ENCODE measurements at regions not wholly inside any gene's neighbourhood (a gene's known extent, or its start where the extent isn't known, plus 50 kb on each side); places are given as distances from the start of the nearest gene placed in this dataset.

DNA sequence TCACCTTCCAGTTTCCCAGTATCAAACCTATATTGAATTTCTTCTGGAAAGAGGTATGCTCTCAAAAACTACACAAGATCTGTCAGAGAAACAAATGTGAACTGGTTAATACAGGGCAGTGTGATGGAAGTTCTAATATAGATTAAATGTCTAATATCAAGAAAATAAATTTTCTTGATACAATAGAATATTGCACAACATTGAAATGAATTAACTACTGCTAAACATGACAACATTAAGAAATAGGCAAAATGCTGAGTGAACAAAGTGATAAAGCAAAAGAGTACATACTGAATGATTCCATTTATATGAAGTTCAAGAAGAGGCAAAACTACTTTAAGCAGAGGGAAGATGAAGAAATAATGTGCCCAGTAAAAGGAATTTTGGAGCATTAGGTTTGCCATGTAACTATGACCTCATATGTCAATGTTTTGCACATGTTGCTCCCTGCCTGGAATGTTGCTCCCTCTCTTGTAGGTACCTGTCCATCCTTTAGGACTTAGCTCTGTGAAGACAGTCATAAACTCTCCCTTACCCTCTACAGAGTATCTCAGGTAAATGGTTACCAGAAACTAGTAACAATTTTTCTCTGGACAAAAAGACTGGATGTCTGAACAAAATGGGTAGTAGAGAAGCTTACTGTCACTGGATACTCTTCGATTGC lies 339.0 kb downstream of the RAD51AP2 start:
- no peak overlapping the region for H3K4me3 ChIP-seq (ENCODE audit: low read depth in 1 of 2, low read length in 2 of 2)
- 93 to 94% methylated on average over 1 of the region's 1 CpG for WGBS, 2 donors
- H3K4me1 ChIP-seq (ENCODE audit: control insufficient read depth in 2 of 2, insufficient read depth in 2 of 2, low read length in 1 of 2): no peaks in the 10 kb centered on the region
- no peaks in the 10 kb centered on the region for H3K9me3 ChIP-seq (ENCODE audit: control insufficient read depth in 2 of 2, insufficient read depth in 1 of 2, low read depth in 1 of 2, low read length in 1 of 2)
- H3K27me3 ChIP-seq (ENCODE audit: control insufficient read depth in 1 of 2, insufficient read depth in 2 of 2, low read length in 2 of 2): no peaks in the 10 kb centered on the region
- no peak overlapping the region for H3K27ac ChIP-seq (ENCODE audit: low read depth in 2 of 2, low read length in 1 of 2)
- no peaks in the 10 kb centered on the region for H3K36me3 ChIP-seq (ENCODE audit: control insufficient read depth in 2 of 2, insufficient read depth in 2 of 2, low read length in 1 of 2)

DNA sequence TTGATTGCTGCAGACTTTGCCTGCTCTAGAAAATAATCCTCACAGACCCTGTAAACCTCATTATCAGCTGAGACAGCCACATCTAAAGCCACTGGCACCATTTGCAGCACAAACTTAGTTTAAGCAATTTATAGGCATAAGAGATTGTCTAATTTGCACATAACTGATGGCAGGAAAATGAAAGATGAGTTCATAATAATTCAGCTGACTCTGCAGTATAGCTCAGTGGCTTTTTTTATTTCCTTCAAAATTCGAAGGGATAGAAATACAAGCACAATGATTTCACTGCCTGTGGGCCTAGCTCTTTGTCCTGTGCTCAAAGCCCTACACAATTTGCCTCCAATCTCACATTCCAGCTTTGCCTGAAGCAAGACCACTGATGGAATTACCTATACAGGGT lies 341.2 kb downstream of the RAD51AP2 start:
- Histone ChIP-seq H3K4me3 (ENCODE audit: low read depth in 1 of 2, low read length in 2 of 2) (no peak overlapping the region), H3K36me3 (ENCODE audit: control insufficient read depth in 2 of 2, insufficient read depth in 2 of 2, low read length in 1 of 2) (no peaks in the 10 kb centered on the region), H3K9me3 (ENCODE audit: control insufficient read depth in 2 of 2, insufficient read depth in 1 of 2, low read depth in 1 of 2, low read length in 1 of 2) (no peaks in the 10 kb centered on the region), H3K27me3 (ENCODE audit: control insufficient read depth in 1 of 2, insufficient read depth in 2 of 2, low read length in 2 of 2) (no peaks in the 10 kb centered on the region), H3K27ac (ENCODE audit: low read depth in 2 of 2, low read length in 1 of 2) (no peak overlapping the region), H3K4me1 (ENCODE audit: control insufficient read depth in 2 of 2, insufficient read depth in 2 of 2, low read length in 1 of 2) (no peaks in the 10 kb centered on the region)
- WGBS, 2 donors: 34% methylated on average over 1 of the region's 1 CpG

DNA sequence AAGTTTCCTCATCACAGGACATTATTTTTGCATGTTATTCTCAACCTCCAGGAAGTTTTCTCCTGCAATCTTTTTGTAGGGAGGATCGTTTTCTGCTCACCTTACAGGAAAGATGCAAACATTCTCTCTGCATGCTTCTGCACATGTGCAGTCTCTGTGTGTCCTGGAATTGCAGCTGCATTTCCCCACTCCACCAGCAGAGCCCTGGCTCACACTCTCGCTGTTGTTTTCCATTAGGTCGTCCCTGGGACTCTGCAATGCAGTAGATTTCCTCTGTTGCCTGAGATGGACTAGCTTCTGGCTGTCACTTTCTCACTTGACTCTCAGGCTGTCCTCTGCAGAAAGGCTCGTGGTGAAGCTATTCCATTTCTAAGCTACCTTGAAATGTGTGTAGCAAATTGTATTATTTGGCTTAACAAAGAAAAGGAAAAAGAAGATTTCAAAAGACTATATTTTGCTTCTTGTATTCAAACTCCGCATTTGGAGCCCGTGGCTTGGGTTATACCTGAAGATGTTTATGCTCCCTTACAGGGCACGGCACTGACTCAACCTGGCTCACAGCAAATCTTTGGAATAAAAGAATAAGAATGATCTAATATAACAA lies 346.7 kb downstream of the RAD51AP2 start:
- Histone ChIP-seq H3K27me3 (ENCODE audit: control insufficient read depth in 1 of 2, insufficient read depth in 2 of 2, low read length in 2 of 2) (no peaks in the 10 kb centered on the region), H3K4me1 (ENCODE audit: control insufficient read depth in 2 of 2, insufficient read depth in 2 of 2, low read length in 1 of 2) (no peaks in the 10 kb centered on the region), H3K4me3 (ENCODE audit: low read depth in 1 of 2, low read length in 2 of 2) (no peak overlapping the region), H3K27ac (ENCODE audit: low read depth in 2 of 2, low read length in 1 of 2) (no peak overlapping the region), H3K9me3 (ENCODE audit: control insufficient read depth in 2 of 2, insufficient read depth in 1 of 2, low read depth in 1 of 2, low read length in 1 of 2) (no peaks in the 10 kb centered on the region), H3K36me3 (ENCODE audit: control insufficient read depth in 2 of 2, insufficient read depth in 2 of 2, low read length in 1 of 2) (no peaks in the 10 kb centered on the region)
- 41 to 45% methylated on average over 7 of the region's 7 CpGs for WGBS, 2 donors

DNA sequence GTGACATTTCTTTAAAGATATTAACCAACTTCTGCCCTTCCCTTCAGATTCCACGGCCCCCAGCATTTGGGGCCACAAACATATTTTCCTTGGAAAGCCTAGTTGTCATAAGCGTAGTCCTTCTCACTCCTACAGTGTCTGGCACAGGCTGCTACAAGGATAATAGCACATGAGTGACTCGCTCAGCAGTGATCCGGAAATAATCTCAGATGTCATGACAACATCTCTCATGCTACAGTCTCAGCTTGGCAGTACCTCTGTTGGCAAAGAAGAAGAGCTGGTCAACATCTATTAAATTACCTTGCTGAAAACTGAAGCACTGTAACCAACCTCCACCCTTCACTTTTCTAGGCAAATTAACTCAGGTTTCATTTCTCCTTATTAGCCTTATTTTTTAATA lies 351.7 kb downstream of the RAD51AP2 start:
- Histone ChIP-seq H3K4me1 (ENCODE audit: control insufficient read depth in 2 of 2, insufficient read depth in 2 of 2, low read length in 1 of 2) (no peaks in the 10 kb centered on the region), H3K9me3 (ENCODE audit: control insufficient read depth in 2 of 2, insufficient read depth in 1 of 2, low read depth in 1 of 2, low read length in 1 of 2) (no peaks in the 10 kb centered on the region), H3K27ac (ENCODE audit: low read depth in 2 of 2, low read length in 1 of 2) (no peak overlapping the region), H3K36me3 (ENCODE audit: control insufficient read depth in 2 of 2, insufficient read depth in 2 of 2, low read length in 1 of 2) (no peaks in the 10 kb centered on the region), H3K27me3 (ENCODE audit: control insufficient read depth in 1 of 2, insufficient read depth in 2 of 2, low read length in 2 of 2) (no peaks in the 10 kb centered on the region), H3K4me3 (ENCODE audit: low read depth in 1 of 2, low read length in 2 of 2) (no peak overlapping the region)
- 60 to 62% methylated on average over 4 of the region's 4 CpGs for WGBS, 2 donors

DNA sequence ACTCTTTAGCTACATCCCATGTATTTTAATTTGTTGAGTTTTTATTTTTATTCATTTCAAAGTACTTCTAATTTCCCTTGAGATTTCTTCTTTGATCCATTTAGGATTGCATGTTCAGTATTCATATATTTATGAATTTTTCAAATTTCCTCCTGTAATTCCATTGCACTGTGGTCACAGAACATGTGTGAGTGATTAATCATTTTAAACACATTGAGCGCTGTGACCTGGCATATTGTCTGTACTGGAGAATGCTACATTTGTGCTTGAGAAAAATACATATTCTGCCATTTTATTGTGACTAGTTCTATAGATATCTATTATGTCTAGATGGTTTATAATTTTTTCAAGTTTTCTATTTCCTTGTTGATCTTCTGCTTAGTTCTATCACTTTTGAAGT lies 353.7 kb downstream of the RAD51AP2 start:
- Histone ChIP-seq H3K36me3 (ENCODE audit: control insufficient read depth in 2 of 2, insufficient read depth in 2 of 2, low read length in 1 of 2) (no peaks in the 10 kb centered on the region), H3K9me3 (ENCODE audit: control insufficient read depth in 2 of 2, insufficient read depth in 1 of 2, low read depth in 1 of 2, low read length in 1 of 2) (no peaks in the 10 kb centered on the region), H3K4me1 (ENCODE audit: control insufficient read depth in 2 of 2, insufficient read depth in 2 of 2, low read length in 1 of 2) (no peaks in the 10 kb centered on the region), H3K4me3 (ENCODE audit: low read depth in 1 of 2, low read length in 2 of 2) (no peak overlapping the region), H3K27me3 (ENCODE audit: control insufficient read depth in 1 of 2, insufficient read depth in 2 of 2, low read length in 2 of 2) (no peaks in the 10 kb centered on the region), H3K27ac (ENCODE audit: low read depth in 2 of 2, low read length in 1 of 2) (no peak overlapping the region)
- 78 to 85% methylated on average over 1 of the region's 1 CpG for WGBS, 2 donors

DNA sequence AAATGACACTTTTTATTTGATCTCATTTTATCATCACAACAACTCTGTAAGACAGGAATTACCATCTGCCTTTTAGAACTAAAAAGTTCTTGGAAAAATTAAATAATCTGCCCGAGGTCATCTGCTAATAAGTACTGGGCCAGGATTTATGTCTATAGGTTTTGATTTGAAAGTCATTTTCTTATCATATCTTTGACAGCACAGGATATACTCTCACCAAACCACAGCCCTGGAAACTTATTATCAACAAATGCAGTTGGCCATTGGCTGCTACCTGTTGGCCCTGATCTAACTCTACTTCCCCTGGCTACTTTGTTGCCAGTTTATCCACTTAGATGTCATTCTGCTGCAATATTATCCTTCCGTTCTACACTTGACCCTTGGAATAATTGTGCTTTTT lies 354.6 kb downstream of the RAD51AP2 start:
- Histone ChIP-seq H3K4me3 (ENCODE audit: low read depth in 1 of 2, low read length in 2 of 2) (no peak overlapping the region), H3K27ac (ENCODE audit: low read depth in 2 of 2, low read length in 1 of 2) (no peak overlapping the region), H3K36me3 (ENCODE audit: control insufficient read depth in 2 of 2, insufficient read depth in 2 of 2, low read length in 1 of 2) (no peaks in the 10 kb centered on the region), H3K4me1 (ENCODE audit: control insufficient read depth in 2 of 2, insufficient read depth in 2 of 2, low read length in 1 of 2) (no peaks in the 10 kb centered on the region), H3K27me3 (ENCODE audit: control insufficient read depth in 1 of 2, insufficient read depth in 2 of 2, low read length in 2 of 2) (no peaks in the 10 kb centered on the region), H3K9me3 (ENCODE audit: control insufficient read depth in 2 of 2, insufficient read depth in 1 of 2, low read depth in 1 of 2, low read length in 1 of 2) (no peaks in the 10 kb centered on the region)
- 66 to 76% methylated on average over 2 of the region's 2 CpGs for WGBS, 2 donors

DNA sequence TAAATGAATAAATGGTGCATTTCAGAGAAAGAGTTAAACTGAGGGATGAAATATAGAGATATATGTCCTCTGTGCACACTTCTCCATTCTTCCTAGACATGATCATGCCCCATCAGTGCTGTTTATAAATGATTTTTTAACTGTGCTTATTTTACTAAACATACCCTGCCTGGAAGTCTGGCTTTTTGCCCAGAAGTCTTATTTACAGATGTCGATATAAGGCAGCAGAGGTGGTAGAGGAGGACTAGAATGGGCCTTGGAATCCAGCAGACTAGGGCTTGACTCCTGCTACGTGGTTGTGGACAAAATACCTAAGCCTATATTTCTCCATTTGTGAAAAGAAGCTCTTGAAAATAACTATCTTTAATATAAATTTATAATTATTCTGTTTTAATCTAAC lies 355.5 kb downstream of the RAD51AP2 start:
- no peaks in the 10 kb centered on the region for H3K4me1 ChIP-seq (ENCODE audit: control insufficient read depth in 2 of 2, insufficient read depth in 2 of 2, low read length in 1 of 2)

DNA sequence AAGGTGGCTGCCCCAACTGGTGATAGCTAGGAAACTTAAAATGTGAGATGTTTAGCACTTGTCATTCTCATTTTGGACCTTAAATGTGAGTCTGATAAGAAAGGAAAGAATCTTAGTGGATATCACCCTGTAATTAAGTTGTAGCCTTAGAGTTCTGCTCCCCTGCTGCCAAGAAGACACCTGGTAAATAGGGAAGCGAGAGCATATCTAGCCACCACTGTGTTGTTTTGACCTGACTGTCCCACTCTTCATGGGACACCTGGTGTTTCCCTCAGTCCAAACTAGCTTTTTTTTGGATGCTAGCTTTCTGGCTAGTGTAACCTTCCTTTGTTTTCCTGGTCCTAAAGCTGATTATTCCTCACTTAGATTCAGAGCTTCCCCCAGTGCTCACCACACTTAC lies 357.6 kb downstream of the RAD51AP2 start:
- H3K27me3 ChIP-seq (ENCODE audit: control insufficient read depth in 1 of 2, insufficient read depth in 2 of 2, low read length in 2 of 2): no peaks in the 10 kb centered on the region
- H3K27ac ChIP-seq (ENCODE audit: low read depth in 2 of 2, low read length in 1 of 2): no peak overlapping the region
- no peaks in the 10 kb centered on the region for H3K9me3 ChIP-seq (ENCODE audit: control insufficient read depth in 2 of 2, insufficient read depth in 1 of 2, low read depth in 1 of 2, low read length in 1 of 2)
- WGBS, 2 donors: 84 to 93% methylated on average over 1 of the region's 1 CpG
- H3K4me1 ChIP-seq (ENCODE audit: control insufficient read depth in 2 of 2, insufficient read depth in 2 of 2, low read length in 1 of 2): no peaks in the 10 kb centered on the region
- H3K36me3 ChIP-seq (ENCODE audit: control insufficient read depth in 2 of 2, insufficient read depth in 2 of 2, low read length in 1 of 2): no peaks in the 10 kb centered on the region
- no peak overlapping the region for H3K4me3 ChIP-seq (ENCODE audit: low read depth in 1 of 2, low read length in 2 of 2)

More for the DNA sequence above, 355.5 kb downstream of the RAD51AP2 start:
- no peaks in the 10 kb centered on the region for H3K9me3 ChIP-seq (ENCODE audit: control insufficient read depth in 2 of 2, insufficient read depth in 1 of 2, low read depth in 1 of 2, low read length in 1 of 2)
- H3K36me3 ChIP-seq (ENCODE audit: control insufficient read depth in 2 of 2, insufficient read depth in 2 of 2, low read length in 1 of 2): no peaks in the 10 kb centered on the region
- H3K27ac ChIP-seq (ENCODE audit: low read depth in 2 of 2, low read length in 1 of 2): no peak overlapping the region
- no peaks in the 10 kb centered on the region for H3K27me3 ChIP-seq (ENCODE audit: control insufficient read depth in 1 of 2, insufficient read depth in 2 of 2, low read length in 2 of 2)
- 57 to 59% methylated on average over 2 of the region's 2 CpGs for WGBS, 2 donors
- H3K4me3 ChIP-seq (ENCODE audit: low read depth in 1 of 2, low read length in 2 of 2): no peak overlapping the region

DNA sequence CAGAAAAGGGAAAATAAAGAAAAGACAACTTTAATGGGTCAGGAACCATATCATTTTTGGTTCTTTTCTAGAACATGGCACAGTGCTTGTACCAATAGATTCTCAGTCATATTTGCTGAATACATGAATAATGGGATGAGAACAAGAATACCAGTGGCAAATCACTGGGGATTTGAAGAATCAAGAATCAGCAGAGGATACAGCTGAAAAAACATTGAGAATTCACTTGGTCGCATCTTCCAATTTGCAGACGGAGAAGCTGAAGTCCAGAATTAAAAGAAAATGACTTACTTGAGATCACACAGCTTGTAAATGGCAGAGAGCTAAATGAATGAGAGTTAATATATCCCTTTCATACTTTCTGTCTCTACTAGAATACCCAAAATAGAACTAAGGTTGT lies 362.2 kb downstream of the RAD51AP2 start:
- Histone ChIP-seq H3K27me3 (ENCODE audit: control insufficient read depth in 1 of 2, insufficient read depth in 2 of 2, low read length in 2 of 2) (no peaks in the 10 kb centered on the region), H3K4me3 (ENCODE audit: low read depth in 1 of 2, low read length in 2 of 2) (no peak overlapping the region), H3K27ac (ENCODE audit: low read depth in 2 of 2, low read length in 1 of 2) (no peak overlapping the region), H3K4me1 (ENCODE audit: control insufficient read depth in 2 of 2, insufficient read depth in 2 of 2, low read length in 1 of 2) (no peaks in the 10 kb centered on the region), H3K9me3 (ENCODE audit: control insufficient read depth in 2 of 2, insufficient read depth in 1 of 2, low read depth in 1 of 2, low read length in 1 of 2) (no peaks in the 10 kb centered on the region), H3K36me3 (ENCODE audit: control insufficient read depth in 2 of 2, insufficient read depth in 2 of 2, low read length in 1 of 2) (no peaks in the 10 kb centered on the region)
- 72 to 79% methylated on average over 2 of the region's 2 CpGs for WGBS, 2 donors

DNA sequence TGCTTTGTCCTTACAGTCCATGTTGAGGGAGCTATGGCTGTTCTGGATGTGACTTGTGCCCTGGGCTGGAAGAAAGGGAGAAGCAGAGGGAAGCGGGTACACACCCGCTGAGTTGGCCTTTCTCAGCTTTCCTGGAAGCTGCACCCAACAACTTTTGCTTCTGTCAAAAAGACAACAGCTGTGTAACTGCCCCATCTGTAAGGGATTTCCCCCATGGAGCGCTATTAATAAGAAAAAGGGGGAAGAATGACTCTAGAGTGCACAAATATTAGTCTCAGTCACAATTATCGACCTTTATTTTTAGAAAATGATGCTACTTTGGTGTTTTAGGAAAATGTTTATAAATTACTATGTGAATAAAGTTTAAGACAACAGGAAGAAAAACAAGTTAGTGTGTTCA lies 368.3 kb downstream of the RAD51AP2 start:
- Histone ChIP-seq H3K4me3 (ENCODE audit: low read depth in 1 of 2, low read length in 2 of 2) (no peak overlapping the region), H3K9me3 (ENCODE audit: control insufficient read depth in 2 of 2, insufficient read depth in 1 of 2, low read depth in 1 of 2, low read length in 1 of 2) (no peaks in the 10 kb centered on the region), H3K27me3 (ENCODE audit: control insufficient read depth in 1 of 2, insufficient read depth in 2 of 2, low read length in 2 of 2) (no peaks in the 10 kb centered on the region), H3K4me1 (ENCODE audit: control insufficient read depth in 2 of 2, insufficient read depth in 2 of 2, low read length in 1 of 2) (no peaks in the 10 kb centered on the region), H3K27ac (ENCODE audit: low read depth in 2 of 2, low read length in 1 of 2) (no peak overlapping the region), H3K36me3 (ENCODE audit: control insufficient read depth in 2 of 2, insufficient read depth in 2 of 2, low read length in 1 of 2) (no peaks in the 10 kb centered on the region)
- WGBS, 2 donors: 76 to 85% methylated on average over 4 of the region's 4 CpGs

Data from esophagus (tissue), 2 donors.